GM23338 (cell line): ENCODE measurements at regions not wholly inside any gene's neighbourhood (a gene's known extent, or its start where the extent isn't known, plus 50 kb on each side); places are given as distances from the start of the nearest gene placed in this dataset.

Experiments used
- CTCF ChIP-seq, 2 experiments: fragments of 200-600 bp in 1 of 2; sonication (generic) in 1 of 2; conservative IDR thresholded peaks; 2 replicates each; pipeline versions ENCODE4 v1.5.1 to v1.6.1; 2016 to 2017; ENCODE audit warnings: antibody characterized with exemption in 2 of 2, low read depth in 2 of 2, mild to moderate bottlenecking in 2 of 2, moderate library complexity in 1 of 2
- EZH2 ChIP-seq: fragments of 200-600 bp; sonication (generic); IDR thresholded peaks from one replicate; pipeline ENCODE4 v1.8.0; 2017; ENCODE audit warnings: antibody characterized with exemption, mild to moderate bottlenecking, low read depth; ENCODE audit not compliant: unreplicated experiment

DNA sequence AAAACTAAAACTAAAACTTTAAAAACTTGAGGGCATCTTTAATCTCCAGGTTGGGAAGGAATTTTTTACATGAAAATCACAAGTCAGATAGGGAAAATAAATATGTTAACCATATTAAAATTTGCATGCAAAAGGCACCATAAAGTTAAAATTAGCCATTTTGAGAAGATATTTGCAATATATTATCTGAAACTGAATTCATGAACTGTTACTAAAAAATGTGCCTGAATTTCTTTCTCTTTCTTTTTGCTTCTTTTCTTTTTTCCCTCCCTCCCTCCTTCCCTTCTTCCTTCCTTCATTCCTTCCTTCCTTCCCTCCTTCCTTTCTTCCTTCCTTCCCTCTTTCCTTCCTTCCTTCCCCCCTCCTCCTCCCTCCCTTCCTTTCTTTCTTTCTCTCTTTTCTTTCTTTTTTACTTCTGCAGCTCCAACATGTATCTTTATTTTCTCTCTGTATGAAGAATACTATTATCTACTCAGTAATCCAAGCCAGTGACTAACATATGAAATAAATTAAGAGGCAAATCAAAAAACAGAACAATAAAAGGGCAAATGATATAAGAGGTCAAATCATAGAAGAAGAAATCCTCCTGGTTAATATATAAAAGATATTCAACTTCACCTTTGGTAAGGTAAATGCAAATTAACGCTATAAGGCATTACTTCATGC, 146.0 kb downstream of the BRMS1L start:
- TF ChIP-seq CTCF (conservative IDR thresholded peaks at IDR 0.05; ENCODE audit: low read depth in 2 of 2) = no peak
- TF ChIP-seq EZH2 = no peak
